GM19455 (cell line): ENCODE measurements at regions not wholly inside any gene's neighbourhood (a gene's known extent, or its start where the extent isn't known, plus 50 kb on each side); places are given as distances from the start of the nearest gene placed in this dataset.

Experiments
- ATAC-seq: cut with Tn5 transposase; IDR thresholded peaks from one replicate; pipeline ENCODE4 v1.9.1; 2021; ENCODE audit not compliant: unreplicated experiment

GRCh38 chr1:175829845-175830244 lies 86.5 kb upstream of the TNR start:
- ATAC-seq: no peak

- no peak for ATAC-seq
These were observed 83.3 kb upstream of the TNR start for GRCh38 chr1:175826705-175827104.

GRCh38 chr1:175824079-175824478 lies 80.7 kb upstream of the TNR start:
- ATAC-seq: no peak

GRCh38 chr1:175823406-175823805 lies 80.0 kb upstream of the TNR start:
- ATAC-seq: no peak

GRCh38 chr1:175822580-175822979 lies 79.2 kb upstream of the TNR start:
- ATAC-seq: no peak

- ATAC-seq: no peak
These were observed 77.1 kb upstream of the TNR start for GRCh38 chr1:175820456-175821025.

GRCh38 chr1:175818929-175819328 lies 75.5 kb upstream of the TNR start:
- no peak for ATAC-seq

GRCh38 chr1:175817445-175817844 lies 74.0 kb upstream of the TNR start:
- no peak for ATAC-seq

- ATAC-seq: no peak
These were observed 71.5 kb upstream of the TNR start for GRCh38 chr1:175814885-175815284.

GRCh38 chr1:175812936-175813335 lies 69.5 kb upstream of the TNR start:
- ATAC-seq: no peak

GRCh38 chr1:175810305-175810704 lies 66.9 kb upstream of the TNR start:
- ATAC-seq: no peak

- ATAC-seq: no peak
These were observed 65.6 kb upstream of the TNR start for GRCh38 chr1:175808999-175809398.

- no peak for ATAC-seq
These were observed 65.2 kb upstream of the TNR start for GRCh38 chr1:175808573-175808972.

- ATAC-seq: no peak
These were observed 61.2 kb upstream of the TNR start for GRCh38 chr1:175804561-175804960.

- ATAC-seq: no peak
These were observed 60.0 kb upstream of the TNR start for GRCh38 chr1:175803413-175803812.

- no peak for ATAC-seq
These were observed 59.2 kb upstream of the TNR start for GRCh38 chr1:175802407-175803123.

GRCh38 chr1:175801979-175802378 lies 58.6 kb upstream of the TNR start:
- no peak for ATAC-seq

GRCh38 chr1:175797576-175797975 lies 54.2 kb upstream of the TNR start:
- no peak for ATAC-seq

- ATAC-seq: no peak
These were observed 51.2 kb upstream of the TNR start for GRCh38 chr1:175794586-175794985.

- ATAC-seq: no peak
These were observed 50.2 kb upstream of the TNR start for GRCh38 chr1:175793617-175794016.
